Heart right ventricle (tissue), 16 donors: ENCODE measurements at regions not wholly inside any gene's neighbourhood (a gene's known extent, or its start where the extent isn't known, plus 50 kb on each side); places are given as distances from the start of the nearest gene placed in this dataset.

ENCODE experiments used
- ATAC-seq, 8 donors: fragments of 200-7000 bp; cut with Tn5 transposase; one replicate each; pipeline ENCODE4 v1.9.1; 2020; ENCODE audit warnings: mild to moderate bottlenecking in 8 of 8, moderate library complexity in 8 of 8, moderate number of reproducible peaks in 1 of 8
- DNase-seq, 2 donors: peaks; one replicate each; pipeline ENCODE4 v3.0.0-alpha.2; 2020
- H3K27ac ChIP-seq, 10 donors: fragments of 200-600 bp; sonication (generic) in 2 of 10; one replicate each; pipeline versions ENCODE4 v1.5.0 to v1.8.0; 2020 to 2022; ENCODE audit warnings: mild to moderate bottlenecking in 3 of 10
- H3K27me3 ChIP-seq, 7 donors: fragments of 200-600 bp; one replicate each; pipeline ENCODE4 v1.8.0; 2021 to 2022; ENCODE audit warnings: mild to moderate bottlenecking in 2 of 7
- H3K36me3 ChIP-seq, 9 donors: fragments of 200-600 bp; sonication (generic) in 1 of 9; one replicate each; pipeline versions ENCODE4 v1.5.0 to v1.8.0; 2020 to 2022; ENCODE audit warnings: mild to moderate bottlenecking in 2 of 9
- H3K4me1 ChIP-seq, 9 donors: fragments of 200-600 bp; sonication (generic) in 1 of 9; one replicate each; pipeline versions ENCODE4 v1.5.0 to v1.8.0; 2020 to 2022; ENCODE audit warnings: mild to moderate bottlenecking in 4 of 9
- H3K4me3 ChIP-seq, 10 donors: fragments of 200-600 bp; sonication (generic) in 2 of 10; one replicate each; pipeline versions ENCODE4 v1.5.0 to v1.8.0; 2020 to 2022; ENCODE audit warnings: mild to moderate bottlenecking in 7 of 10, moderate library complexity in 2 of 10
- H3K9me3 ChIP-seq, 11 donors: fragments of 200-600 bp in 10 of 11; sonication (generic) in 2 of 11; one replicate each; pipeline versions ENCODE4 v1.5.0 to v1.8.0; 2013 to 2022; ENCODE audit warnings: mild to moderate bottlenecking in 2 of 11, control low read depth in 1 of 11, moderate library complexity in 1 of 11
- CTCF ChIP-seq, 9 donors: fragments of 200-600 bp; sonication (generic) in 2 of 9; IDR thresholded peaks; one replicate each; pipeline versions ENCODE4 v1.5.0 to v1.8.0; 2021 to 2022; ENCODE audit warnings: antibody characterized with exemption in 9 of 9, mild to moderate bottlenecking in 5 of 9, moderate library complexity in 1 of 9
- WGBS, 2 donors: extraction: QIAGEN DNeasy Blood & Tissue Kit; methylation state at CpG; one replicate each; pipeline ENCODE4 v1.1.7; 2013; ENCODE audit warnings: inconsistent platforms in 1 of 2; 5-methylcytosine and 5-hydroxymethylcytosine counted together
- intact Hi-C, 10 donors: fragments of 100-400 bp; cut with DNase I; formaldehyde crosslinking; loops; one replicate each; pipeline versions ENCODE4 v1.11.1 to v1.14.2; 2022
- donor health status: Arrhythmogenic right ventricular cardiomyopathy.
- donor health status: ischemic (EF 13 %, LVEDD 7.1; RV severe dilation, severe dysfunction).
- donor health status: healthy with polysubstance abuse.
- donor health status: DM: no; HTN: yes; CAD: no.
- donor health status: DM: no; HTN: no; CAD: no.
- donor health status: ischemic (EF 25% LVEDD 6.9; RV normal size, moderate dysfunction).
- donor health status: ischemic (EF 25% LVEDD 5.7; RV mildly dilated, moderate dysfunction).
- donor health status: healthy.
- donor health status: DM: yes; HTN: yes; CAD: no.
- donor health status: Ischemic cardiomyopathy.
- donor health status: ischemic (EF 35%, LVEDD 5.7; RV mildly dilated, moderate dysfunction).
- donor health status: nonischemic (EF 11% LVEDD 7.7; RV severe dilation, severe dysfunction).
- donor health status: DM: yes; HTN: yes; CAD: no.
- donor health status: PGD.
- donor health status: ischemic (EF 29% LVEDD 5.4; RV normal size, mild dysfunction).
- donor health status: nonischemic (EF 23%, LVEDD 6.1; RV moderate dilation, normal function).

- intact Hi-C loops, result loop anchor here in 1 of 10 donors (10.0 kb wide), 1 partner anchor 1757 kb away; no protein-coding TSS in a partner anchor
- ATAC-seq (no peak), DNase-seq (no peak)
- no peak overlapping the region for H3K4me3 ChIP-seq
- peaks cover 0 to 10% (median 0%) of the 10 kb centered on the region in 9 donors for H3K4me1 ChIP-seq
- 82 to 84% methylated on average over 4 of the region's 4 CpGs for WGBS, 2 donors
- H3K27ac ChIP-seq, result no peak overlapping the region
- no peaks in the 10 kb centered on the region for H3K9me3 ChIP-seq
- H3K27me3 ChIP-seq, result peaks cover 0 to 7% (median 0%) of the 10 kb centered on the region in 7 donors
- no peak for TF ChIP-seq CTCF (IDR thresholded peaks at IDR 0.05)
- H3K36me3 ChIP-seq, result no peaks in the 10 kb centered on the region
Measured at GRCh38 chr10:128218161-128218560, 91.9 kb upstream of the MKI67 start.

GRCh38 chr10:128219295-128219694 lies 93.1 kb upstream of the MKI67 start:
- no peak for TF ChIP-seq CTCF (IDR thresholded peaks at IDR 0.05)
- intact Hi-C loops, result loop anchor here in 1 of 10 donors (10.0 kb wide), 1 partner anchor 1756 kb away; no protein-coding TSS in a partner anchor
- Histone ChIP-seq H3K36me3 (no peaks in the 10 kb centered on the region), H3K27me3 (peaks cover 0 to 12% (median 0%) of the 10 kb centered on the region in 7 donors), H3K27ac (no peak overlapping the region), H3K4me3 (no peak overlapping the region), H3K9me3 (peaks cover 0 to under 1% (median 0%) of the 10 kb centered on the region in 11 donors), H3K4me1 (peaks cover 0 to 10% (median 0%) of the 10 kb centered on the region in 9 donors)
- ATAC-seq, result no peak
- no peak for DNase-seq
- 84 to 91% methylated on average over 1 of the region's 1 CpG for WGBS, 2 donors

DNA sequence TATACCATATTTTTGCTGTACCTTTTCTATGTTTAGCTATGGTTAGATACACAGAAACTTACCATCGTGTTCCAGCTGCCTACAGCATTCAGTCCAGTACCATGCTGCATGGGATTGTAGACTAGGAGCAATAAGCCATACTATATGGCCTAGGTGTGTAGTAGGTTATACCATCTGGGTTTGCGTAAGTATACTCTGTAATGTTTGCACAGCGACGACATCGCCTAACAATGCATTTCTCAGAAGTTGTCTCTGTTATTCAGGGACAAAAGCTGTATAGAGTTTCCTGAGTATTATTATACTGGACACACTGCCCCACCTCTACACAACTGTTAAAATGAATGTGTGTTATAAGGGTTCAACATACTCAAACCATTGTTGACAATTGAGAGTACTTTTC lies 93.8 kb upstream of the MKI67 start:
- no peak for TF ChIP-seq CTCF (IDR thresholded peaks at IDR 0.05)
- 90 to 94% methylated on average over 5 of the region's 5 CpGs for WGBS, 2 donors
- Histone ChIP-seq H3K27me3 (peaks cover 0 to 12% (median 0%) of the 10 kb centered on the region in 7 donors), H3K27ac (no peak overlapping the region), H3K4me1 (peaks cover 0 to 10% (median 0%) of the 10 kb centered on the region in 9 donors), H3K4me3 (no peak overlapping the region), H3K36me3 (no peaks in the 10 kb centered on the region), H3K9me3 (peaks cover 0 to 4% (median 0%) of the 10 kb centered on the region in 11 donors)
- intact Hi-C loops, result no loop called here
- DNase-seq (no peak), ATAC-seq (no peak)

- 45 to 60% methylated on average over 11 of the region's 11 CpGs for WGBS, 2 donors
- peaks cover 0 to 10% (median 0%) of the 10 kb centered on the region in 9 donors for H3K4me1 ChIP-seq
- H3K9me3 ChIP-seq, result peaks cover 0 to 4% (median 0%) of the 10 kb centered on the region in 11 donors
- no peaks in the 10 kb centered on the region for H3K36me3 ChIP-seq
- no peak for TF ChIP-seq CTCF (IDR thresholded peaks at IDR 0.05)
- H3K27ac ChIP-seq, result no peak overlapping the region
- no peak for DNase-seq
- peaks cover 0 to 12% (median 0%) of the 10 kb centered on the region in 7 donors for H3K27me3 ChIP-seq
- intact Hi-C loops, result no loop called here
- ATAC-seq, result peak in 3 of 8 donors; percentile 34 to 71 (median 54)
- no peak overlapping the region for H3K4me3 ChIP-seq
Measured at GRCh38 chr10:128221117-128221516, 94.9 kb upstream of the MKI67 start.
